ENCODE measurements at regions not wholly inside any gene's neighbourhood (a gene's known extent, or its start where the extent isn't known, plus 50 kb on each side); places are given as distances from the start of the nearest gene placed in this dataset.

- no peak for TF ChIP-seq CTCF (IDR thresholded peaks at IDR 0.05)
- TF ChIP-seq POLR2AphosphoS5 (IDR thresholded peaks at IDR 0.05), result no peak
- no peak for TF ChIP-seq EP300 (IDR thresholded peaks at IDR 0.05)
These were observed 288.2 kb downstream of the NFIB start for GRCh38 chr9:14025741-14026140.
